HG02938 (cell line): ENCODE measurements at regions not wholly inside any gene's neighbourhood (a gene's known extent, or its start where the extent isn't known, plus 50 kb on each side); places are given as distances from the start of the nearest gene placed in this dataset.
"Not testable (repeated sequence)": the region's sequence is repeated elsewhere in the genome, so short reads cannot be mapped to it uniquely, and the experiment has no call there.

Experiments used
- ATAC-seq: cut with Tn5 transposase; IDR thresholded peaks from one replicate; pipeline ENCODE4 v1.9.1; 2021; ENCODE audit warnings: mild to moderate bottlenecking, moderate library complexity; ENCODE audit not compliant: unreplicated experiment

DNA sequence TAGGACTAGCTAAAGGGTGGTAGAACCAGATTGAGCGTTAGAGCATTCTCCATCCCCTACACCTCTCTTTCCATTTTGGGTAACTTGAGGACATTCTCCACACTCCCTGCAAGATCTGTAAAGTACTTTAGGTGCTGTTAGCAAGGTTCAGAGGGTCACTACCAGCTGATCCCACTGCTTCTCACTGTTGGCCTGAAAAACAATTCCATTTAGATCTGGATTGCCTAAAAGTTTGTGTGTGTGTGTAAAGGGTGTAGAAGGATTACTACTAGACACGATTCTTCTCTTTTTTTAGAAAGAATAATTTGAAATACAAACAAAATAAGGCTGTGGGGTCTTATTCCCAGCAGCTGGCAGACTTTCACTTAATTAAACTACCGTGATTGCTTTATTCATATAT lies 95.1 kb upstream of the TMEM178A start:
- ATAC-seq = no peak

DNA sequence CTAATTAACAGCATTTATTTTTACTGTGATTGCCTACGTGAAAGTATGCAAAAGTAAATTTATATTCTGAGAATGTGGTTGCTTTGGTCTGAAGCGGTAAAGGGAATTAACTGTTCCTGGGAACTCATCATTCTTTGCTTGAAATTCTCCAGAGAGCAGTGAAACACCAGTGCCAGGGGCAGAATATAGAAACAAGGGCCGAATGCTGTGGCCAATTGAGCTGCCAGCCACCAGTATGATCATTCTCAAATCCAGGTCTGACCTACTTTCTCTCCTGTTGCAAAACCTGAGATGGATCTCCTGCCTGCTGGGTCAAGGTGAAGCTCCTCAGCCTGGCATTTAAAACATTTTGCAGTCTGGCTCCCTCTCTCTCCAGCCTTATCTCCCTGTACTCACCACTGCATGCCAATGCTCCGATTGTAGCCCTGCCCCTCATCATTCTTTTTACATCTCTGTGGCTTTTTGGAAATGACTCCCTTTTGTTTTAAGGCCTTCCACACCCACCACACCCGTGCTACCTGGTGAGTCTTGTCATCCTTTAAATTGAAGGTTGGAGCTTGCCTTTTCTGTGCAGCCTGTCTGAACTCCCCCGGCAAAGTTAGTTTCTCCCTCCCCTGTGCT lies 94.5 kb upstream of the TMEM178A start:
- no peak for ATAC-seq

DNA sequence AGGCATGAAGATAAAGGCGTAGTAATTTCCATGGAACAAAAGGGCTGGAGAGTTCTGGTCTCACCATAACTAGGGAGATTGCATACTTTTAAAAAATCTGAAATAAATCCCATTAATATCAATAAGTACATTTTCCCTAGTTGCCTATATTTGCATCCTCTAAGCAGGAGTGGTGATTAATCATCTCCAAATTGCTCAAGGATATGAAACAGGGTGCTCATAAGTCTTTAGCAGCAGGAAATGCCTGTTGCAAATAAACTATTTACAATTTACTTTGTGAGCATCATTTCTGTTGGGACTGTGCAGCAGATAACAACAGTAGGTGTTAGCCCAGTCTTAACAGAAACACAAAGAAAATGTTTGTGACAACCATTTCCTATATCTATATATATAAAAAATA lies 92.4 kb upstream of the TMEM178A start:
- no peak for ATAC-seq

DNA sequence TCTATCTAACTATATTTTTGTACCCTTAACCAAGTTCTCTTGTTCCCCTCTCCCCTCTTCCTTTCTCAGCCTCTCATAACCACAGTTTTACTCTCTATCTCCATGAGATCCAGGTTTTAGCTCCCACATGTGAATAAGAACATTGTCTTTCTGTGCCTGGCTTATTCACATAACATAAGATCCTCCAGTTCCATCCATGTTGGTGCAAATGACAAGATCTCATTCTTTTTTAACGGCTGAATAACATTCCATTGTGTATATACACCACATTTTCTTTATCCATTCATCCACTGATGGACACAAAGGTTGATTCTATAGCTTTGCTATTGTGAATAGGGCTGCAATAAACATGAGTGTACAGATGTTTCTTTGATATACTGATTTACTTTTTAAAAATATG lies 83.9 kb upstream of the TMEM178A start:
- no peak for ATAC-seq

DNA sequence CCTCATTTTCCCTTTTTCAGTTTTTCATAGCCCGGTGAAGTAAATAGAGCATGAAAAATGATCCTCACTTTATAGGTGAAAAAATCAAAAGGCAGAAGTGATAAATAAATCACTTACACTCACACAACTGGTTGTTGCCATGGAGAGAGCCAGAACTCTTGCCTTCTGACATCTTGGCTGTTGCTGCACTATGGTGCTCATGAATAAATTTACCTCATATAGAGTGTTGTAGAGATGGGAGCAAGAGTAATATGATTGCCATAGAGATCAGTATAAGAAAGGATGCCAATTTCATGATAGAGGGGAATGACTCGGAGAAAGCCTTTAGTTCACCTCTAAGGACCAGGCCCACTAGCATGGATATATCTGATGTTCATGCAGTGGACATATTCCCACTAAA lies 82.5 kb upstream of the TMEM178A start:
- no peak for ATAC-seq

DNA sequence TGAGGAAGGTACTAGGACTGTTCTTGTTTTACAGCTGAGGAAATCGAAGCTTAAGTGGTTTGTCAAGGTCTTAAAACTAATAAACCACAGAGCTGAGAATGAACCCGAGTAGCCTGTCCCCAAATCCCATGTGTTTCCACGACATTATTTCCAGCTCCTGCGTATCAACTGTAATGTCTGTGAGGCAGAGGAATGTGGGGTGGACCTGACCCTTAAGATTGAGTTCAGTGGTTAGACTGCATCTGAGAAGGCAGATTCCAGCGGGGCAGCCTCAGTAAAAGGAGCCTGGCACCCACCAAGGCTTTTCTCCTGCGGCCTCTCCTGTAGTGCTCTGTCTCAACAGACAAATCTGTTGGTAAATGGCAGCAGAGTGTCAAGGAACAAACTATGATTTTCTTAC lies 81.9 kb upstream of the TMEM178A start:
- no peak for ATAC-seq

DNA sequence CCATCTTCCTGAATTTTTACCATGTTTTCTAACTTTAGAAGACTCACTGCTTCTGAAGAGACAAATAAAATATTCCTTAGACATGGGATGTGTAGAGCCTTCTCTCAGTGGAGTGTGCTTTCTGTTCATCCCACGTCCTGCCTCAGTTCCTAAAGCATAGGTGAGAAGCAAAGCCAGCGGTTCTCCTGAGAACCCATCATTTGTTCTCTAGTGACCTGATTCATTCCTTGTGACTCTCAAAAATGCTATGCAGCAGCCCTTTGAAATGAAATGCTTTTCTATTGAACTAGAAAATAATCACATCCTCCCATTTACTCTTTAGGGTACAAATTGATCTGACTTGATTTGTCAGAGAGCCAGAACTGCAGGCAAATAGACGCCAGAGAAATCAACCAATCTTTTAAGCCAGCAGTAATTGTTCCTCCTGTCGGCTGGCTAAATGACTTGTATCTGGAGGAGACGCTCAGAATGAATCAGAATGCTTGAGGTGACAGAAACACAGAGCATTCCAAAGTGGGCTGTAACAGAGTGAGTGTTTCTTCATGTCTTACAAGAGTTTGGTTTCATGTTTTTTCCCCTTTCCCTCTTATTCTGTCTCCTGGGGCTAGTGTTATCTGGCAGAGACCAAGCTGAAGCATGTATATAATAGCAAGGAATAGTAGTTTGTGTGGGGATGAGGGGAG lies 81.3 kb upstream of the TMEM178A start:
- ATAC-seq = no peak

DNA sequence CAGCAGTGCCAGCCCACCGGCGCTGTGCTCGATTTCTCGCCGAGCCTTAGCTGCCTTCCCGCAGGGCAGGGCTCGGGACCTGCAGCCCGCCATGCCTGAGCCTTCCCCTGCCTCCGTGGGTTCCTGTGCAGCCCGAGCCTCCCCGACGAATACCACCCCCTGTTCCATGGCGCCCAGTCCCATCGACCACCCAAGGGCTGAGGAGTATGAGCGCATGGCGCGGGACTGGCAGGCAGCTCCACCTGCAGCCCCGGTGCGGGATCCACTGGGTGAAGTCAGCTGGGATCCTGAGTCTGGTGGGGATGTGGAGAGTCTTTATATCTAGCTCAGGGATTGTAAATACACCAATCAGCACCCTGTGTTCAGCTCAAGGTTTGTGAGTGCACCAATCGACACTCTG lies 80.2 kb upstream of the TMEM178A start:
- not testable (repeated sequence) for ATAC-seq

DNA sequence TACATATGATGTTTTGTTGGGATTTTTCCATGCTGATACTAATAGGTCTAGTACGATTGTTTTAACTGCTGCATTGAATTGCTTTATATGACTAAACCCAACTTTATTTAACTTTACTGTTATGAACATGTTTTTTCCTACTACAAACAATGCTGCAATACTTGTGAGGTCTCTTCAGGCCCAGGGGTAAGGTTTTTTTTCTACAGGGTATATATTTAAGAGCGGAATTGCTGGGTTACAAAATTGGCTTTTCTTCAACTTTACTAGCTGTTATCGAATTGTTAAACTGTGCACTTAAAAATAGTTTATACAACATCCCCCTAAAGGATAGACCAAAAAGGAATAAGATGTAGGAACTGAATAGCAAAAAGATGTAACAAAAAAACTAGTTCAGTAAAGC lies 78.5 kb upstream of the TMEM178A start:
- no peak for ATAC-seq

DNA sequence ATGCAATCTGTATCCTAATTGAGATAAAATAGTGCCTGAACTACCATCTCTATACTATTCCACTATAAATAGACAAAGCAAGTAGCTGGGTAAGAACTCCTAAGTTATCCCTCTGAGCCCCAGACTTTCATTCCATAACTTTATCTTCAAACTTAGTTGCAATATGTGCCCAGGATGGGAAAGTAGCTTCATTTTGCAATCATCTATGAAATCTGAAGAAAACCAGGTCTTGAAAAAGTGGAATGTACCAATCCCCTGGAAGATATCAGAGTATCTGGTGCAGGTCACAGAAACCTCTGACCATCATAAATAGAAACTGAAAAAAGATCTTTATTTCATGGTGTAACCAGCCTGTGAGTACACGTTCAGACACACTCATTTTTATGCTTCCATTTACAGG lies 78.1 kb upstream of the TMEM178A start:
- no peak for ATAC-seq

DNA sequence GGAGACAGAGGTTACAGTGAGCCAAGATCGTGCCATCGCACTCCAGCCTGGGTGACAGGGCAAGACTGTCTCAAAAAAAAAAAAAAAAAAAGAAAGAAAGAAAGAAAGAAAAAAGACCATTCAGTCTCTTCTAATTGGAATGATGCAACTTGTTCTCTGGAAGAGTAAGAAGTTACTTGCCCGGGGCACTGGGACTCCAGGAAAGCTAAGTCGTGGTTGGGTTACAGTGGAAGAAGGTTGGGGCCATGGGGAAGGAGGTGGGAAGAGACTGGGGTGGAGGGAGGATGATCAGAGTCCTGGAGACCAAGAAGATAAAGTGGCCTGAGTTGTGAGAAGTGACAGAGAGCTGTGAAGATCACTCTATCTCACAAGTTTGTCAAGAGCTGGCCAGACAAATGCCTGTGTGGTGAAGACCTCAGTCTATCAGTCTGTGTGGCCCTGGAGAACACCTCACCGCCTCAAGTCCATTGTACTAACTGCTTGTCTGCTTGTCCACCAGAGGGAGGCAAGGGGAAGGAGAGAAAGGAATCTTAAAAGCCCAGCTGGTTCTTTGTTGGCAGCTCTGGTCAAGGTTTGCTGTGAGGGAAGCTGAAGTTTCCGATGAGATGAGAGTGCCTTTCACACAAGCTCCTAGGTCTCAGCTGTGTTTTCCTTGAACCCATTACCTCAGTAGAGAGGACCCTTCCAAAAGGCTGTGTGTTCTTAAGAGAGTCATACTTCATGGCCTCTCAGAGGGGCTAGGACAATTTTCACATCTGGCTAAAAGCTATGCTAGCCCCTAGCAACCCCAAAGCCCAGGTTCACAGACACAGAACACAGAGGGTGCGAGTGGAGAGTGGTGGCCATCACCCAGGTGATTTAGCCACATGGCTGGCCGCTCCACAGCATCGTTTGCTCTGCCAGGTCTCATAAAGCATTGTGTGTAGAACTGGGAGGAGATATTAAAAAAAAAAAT lies 72.0 kb upstream of the TMEM178A start:
- ATAC-seq = peak; percentile 60

DNA sequence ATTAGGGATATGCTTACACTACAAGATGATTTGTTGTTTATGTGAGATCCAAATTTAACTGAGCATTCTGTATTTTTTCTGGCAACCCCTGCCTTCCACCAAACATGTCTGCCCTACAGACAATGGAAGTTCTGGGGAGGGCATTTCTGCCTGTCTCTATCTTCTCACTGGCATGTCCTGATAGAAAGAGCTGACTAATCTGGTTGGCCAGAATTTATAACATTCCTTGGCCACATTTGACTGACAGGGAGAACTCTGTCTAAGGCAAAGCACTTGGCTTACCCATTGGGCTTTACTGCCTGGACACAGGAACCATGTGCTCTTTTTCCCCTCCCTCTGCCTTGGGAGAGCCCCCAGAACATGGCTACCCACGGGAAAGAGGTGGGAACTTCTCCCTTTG lies 70.6 kb upstream of the TMEM178A start:
- ATAC-seq = no peak

DNA sequence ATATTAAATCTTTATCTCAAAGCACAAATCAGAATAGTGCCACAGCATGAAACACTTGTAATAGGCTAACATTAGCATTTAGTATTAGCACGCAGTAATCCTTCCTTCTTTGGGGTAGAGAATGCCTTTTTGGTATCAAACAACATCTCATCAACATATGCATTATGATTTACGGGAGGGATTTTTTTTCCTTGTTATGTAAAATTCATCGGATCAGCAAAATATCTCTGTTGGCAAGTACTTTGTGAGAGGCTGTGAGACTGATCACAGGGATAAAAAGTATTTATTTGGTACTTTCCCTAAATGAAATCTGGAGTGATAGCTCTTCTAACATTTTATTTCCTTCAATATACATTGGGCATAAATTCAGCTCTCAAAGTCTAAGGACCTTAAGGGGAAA lies 68.4 kb upstream of the TMEM178A start:
- ATAC-seq = no peak

DNA sequence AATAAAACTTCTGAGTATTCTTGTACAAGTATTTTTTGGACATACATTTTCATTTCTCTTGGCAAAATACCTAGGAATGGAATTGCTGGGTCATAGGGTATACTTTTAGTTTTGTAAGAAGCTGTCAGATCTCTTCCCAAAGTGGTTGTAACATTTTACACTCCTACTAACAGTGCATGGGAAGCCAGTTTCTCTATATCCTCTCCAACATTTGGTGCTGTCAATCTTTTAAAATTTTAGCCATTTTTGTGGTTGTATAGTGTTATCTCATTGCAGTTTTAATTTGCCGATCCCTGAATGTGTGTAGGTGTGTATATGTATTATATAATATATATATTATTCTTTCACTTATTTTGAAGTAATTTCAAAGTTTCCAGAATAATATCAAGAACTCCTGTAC lies 63.1 kb upstream of the TMEM178A start:
- ATAC-seq = no peak

DNA sequence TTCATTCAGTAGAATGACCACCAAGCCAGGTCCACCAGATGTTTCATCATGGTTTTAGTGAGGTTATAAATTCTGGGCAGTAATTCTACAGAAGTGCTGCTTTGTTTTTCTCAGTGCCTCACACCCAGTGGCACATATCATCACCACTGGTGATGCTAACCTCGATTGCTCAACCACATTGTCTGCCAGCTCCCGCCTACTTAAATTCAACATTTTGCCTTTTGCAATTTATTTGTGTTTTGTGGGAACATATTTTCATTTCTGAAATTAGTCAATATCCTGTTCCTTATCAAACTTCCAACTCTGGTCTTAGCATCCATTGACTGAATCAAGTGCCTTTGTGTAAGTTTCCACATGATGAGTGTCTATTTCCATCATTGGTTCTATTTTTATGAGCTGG lies 62.3 kb upstream of the TMEM178A start:
- no peak for ATAC-seq

DNA sequence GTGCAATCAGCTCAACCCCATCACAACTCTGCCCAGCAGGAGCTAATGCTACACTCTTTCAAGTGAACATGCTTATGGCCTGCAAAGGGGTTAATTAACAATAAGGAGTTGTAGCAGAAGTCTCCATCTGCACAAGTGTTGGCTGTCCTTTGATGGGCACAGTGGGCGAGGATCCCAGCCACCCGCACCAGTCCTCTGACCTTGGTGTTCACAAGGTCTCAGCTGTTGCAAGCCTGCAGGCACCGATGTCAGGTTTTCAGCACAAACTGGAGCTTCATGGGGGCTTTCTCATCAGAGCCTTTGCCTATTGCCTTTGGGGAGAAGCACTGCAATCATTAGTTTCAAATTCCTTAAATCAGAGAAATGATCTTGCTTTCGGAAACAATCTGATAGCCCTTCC lies 60.9 kb upstream of the TMEM178A start:
- no peak for ATAC-seq

DNA sequence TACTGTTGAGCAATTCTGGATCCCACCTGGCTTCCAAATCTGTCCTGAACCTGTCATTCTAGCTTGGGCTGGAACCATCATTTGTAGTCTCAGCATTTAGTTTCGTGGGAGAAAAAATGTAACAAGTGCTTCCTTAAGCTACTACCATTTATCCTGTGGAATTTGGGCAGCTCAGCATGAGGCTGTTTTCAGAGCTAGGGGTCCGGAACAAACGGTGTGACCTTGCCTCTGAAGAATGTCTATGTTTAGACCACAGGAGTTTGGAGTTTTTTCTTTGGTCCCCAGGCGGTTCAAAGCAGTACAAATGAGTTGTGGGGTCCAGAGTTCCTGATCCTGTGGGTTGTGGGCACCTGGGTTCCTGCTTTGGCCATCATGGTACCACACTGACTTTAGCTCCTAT lies 59.1 kb upstream of the TMEM178A start:
- no peak for ATAC-seq

DNA sequence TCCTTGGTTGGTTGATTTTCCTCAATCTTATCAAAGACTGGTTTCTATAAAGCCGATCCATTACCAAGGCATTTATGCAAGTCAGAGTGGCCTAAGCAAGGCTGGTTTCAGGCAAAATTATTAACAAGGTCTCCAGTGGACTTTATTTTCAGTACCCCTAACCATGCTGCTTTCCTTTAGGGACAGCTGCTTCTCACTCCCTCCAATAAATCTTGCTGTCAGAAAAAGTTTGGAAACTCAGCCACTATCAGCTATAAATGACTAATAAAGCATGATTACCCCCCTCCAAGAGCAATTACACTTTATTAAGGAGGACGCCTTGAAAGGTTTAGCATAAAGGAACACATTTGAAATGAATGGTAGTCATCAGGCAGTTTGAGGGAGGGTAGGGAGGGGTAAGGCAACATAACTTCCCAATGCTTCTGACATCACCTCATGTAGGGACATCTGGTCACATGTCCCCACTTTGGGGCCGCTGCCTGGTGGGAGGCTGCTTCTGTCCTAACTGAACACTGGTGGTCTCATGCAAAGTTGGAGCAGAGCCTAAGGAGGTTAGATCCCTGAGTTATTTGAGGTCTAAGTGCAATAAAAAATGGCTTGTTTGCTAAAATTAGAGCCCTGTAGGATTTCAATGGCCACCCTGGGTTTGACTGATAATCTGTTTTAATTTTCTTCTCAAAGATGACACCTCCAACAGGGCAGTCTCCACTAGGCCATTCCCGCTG lies 58.0 kb upstream of the TMEM178A start:
- no peak for ATAC-seq

DNA sequence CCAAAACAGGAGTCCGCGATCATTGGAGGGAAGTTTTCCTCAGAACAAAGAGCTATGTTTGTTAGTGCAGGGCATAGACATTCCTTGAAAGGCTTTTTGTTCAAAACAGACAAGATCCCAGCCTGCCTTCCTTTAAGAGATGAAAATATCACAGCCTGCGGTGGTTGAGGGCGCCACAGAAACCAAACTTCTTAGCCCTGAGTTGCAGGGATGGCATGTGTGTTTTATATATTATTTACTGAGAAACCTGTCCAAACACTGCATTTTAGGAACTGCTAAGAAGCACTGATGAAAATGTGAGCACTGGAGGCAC lies 57.5 kb upstream of the TMEM178A start:
- no peak for ATAC-seq

DNA sequence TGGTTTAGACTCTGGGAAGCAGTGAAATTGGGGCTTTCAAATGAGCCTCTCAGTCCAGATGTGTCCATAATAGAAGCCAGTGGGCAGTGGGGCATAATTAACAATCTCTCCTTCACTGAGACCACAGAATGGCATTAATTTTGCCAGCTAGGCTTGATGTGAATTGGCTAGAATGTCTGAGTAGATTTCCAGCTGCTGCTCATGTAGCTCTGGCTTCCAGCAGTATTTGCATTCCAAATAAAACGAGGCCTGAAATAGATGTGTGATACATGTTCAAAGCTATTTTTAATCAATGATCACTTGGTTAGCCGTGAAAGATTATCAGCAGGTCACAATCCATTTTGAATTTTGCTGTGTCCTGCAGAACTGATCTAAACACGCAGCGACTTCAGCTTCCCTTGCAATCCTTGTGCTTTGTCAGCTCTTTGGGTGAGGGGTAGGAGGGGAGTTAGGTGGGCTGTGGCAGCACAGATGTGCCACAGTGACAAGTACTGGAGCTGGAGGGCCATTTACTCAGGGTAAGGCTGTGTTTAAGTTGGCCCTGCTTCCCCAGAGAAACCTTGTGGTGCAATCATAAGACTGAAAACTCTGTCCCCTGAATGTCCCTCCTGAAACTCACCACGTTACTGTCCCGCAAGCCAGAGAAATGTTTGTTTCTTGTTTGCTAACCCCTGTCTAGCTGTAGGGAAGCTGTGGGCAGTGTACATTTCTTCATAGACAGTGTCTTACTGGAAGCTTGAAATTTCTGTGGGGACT lies 56.9 kb upstream of the TMEM178A start:
- no peak for ATAC-seq

DNA sequence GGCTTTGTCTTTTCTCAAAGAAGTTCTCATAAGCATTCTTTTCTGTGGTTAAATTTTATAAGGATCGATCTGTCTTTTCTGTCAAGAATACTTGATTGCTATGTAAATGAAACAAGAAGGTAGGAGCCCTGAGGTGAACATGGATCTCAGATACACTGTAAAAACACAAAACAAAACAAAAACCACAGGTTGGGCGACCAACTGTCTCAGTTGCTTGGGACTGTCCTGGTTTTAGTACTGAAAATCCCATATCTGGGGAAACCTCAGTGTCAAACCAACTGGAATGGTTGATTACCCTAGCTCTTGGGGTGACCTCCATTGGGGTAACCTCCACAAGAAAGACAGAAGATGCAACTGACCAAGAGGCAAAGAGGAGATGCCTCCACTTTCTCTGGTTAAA lies 55.8 kb upstream of the TMEM178A start:
- ATAC-seq = no peak
